NB4 (cell line): ENCODE measurements at regions not wholly inside any gene's neighbourhood (a gene's known extent, or its start where the extent isn't known, plus 50 kb on each side); places are given as distances from the start of the nearest gene placed in this dataset.

Experiments
- CTCF ChIP-seq: IDR thresholded peaks from one replicate; pipeline ENCODE4 v1.5.1; 2012; ENCODE audit warnings: low read depth, low read length
- MYC ChIP-seq: IDR thresholded peaks from 2 replicates; pipeline ENCODE4 v1.6.1; 2011; ENCODE audit warnings: low read depth, low read length
- POLR2A ChIP-seq: IDR thresholded peaks from 2 replicates; pipeline ENCODE4 v1.6.1; 2011; ENCODE audit warnings: mild to moderate bottlenecking; ENCODE audit not compliant: insufficient read length; ENCODE audit errors: extremely low read depth

- TF ChIP-seq POLR2A (no peak), CTCF (no peak), MYC (no peak; the same call in 1 of the 2 replicates)
Observed at GRCh38 chr7:131105294-131105798, 222.3 kb upstream of the MKLN1 start.
